ENCODE measurements at regions not wholly inside any gene's neighbourhood (a gene's known extent, or its start where the extent isn't known, plus 50 kb on each side); places are given as distances from the start of the nearest gene placed in this dataset.

GRCh38 chr3:177447938-177448337, 250.7 kb upstream of the TBL1XR1 start:
- TF ChIP-seq, protein P1, sequence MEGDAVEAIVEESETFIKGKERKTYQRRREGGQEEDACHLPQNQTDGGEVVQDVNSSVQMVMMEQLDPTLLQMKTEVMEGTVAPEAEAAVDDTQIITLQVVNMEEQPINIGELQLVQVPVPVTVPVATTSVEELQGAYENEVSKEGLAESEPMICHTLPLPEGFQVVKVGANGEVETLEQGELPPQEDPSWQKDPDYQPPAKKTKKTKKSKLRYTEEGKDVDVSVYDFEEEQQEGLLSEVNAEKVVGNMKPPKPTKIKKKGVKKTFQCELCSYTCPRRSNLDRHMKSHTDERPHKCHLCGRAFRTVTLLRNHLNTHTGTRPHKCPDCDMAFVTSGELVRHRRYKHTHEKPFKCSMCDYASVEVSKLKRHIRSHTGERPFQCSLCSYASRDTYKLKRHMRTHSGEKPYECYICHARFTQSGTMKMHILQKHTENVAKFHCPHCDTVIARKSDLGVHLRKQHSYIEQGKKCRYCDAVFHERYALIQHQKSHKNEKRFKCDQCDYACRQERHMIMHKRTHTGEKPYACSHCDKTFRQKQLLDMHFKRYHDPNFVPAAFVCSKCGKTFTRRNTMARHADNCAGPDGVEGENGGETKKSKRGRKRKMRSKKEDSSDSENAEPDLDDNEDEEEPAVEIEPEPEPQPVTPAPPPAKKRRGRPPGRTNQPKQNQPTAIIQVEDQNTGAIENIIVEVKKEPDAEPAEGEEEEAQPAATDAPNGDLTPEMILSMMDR (conservative IDR thresholded peaks at IDR 0.05; ENCODE audit: low read depth, low read length), result no peak
- no peak for TF ChIP-seq EZH2 (IDR thresholded peaks at IDR 0.05; ENCODE audit: low read length, unreplicated experiment)

All from PC-3 (cell line).